Caco-2 (cell line): ENCODE measurements at regions not wholly inside any gene's neighbourhood (a gene's known extent, or its start where the extent isn't known, plus 50 kb on each side); places are given as distances from the start of the nearest gene placed in this dataset.

Experiments used
- BruUV-seq: library from RNA; stranded (reverse); fragments of 400-500 nt; replicated peaks from 2 replicates; lab custom pipeline; 2021; lab: Mats Ljungman, UMichigan
- CTCF ChIA-PET: fragments of 300-600 bp; sonication (Branson Sonifier 250); formaldehyde crosslinking; loops from one replicate; lab custom pipeline; 2022; ENCODE audit warnings: antibody characterized with exemption; lab: Charles Lee
- POLR2A ChIA-PET: fragments of 300-600 bp; sonication (Branson Sonifier 250); formaldehyde crosslinking; loops from one replicate; lab custom pipeline; 2022; ENCODE audit warnings: antibody characterized with exemption; lab: Charles Lee
- DNase-seq, 2 experiments: peaks; one replicate each; pipeline versions ENCODE4 v3.0.0 to v3.0.0-alpha.2; 2020 to 2022
- H3K27me3 ChIP-seq: replicated peaks from 2 replicates; pipeline ENCODE4 v1.6.0; 2011; ENCODE audit warnings: low read length; ENCODE audit not compliant: control insufficient read depth, insufficient read depth
- H3K36me3 ChIP-seq: 2 replicates; pipeline ENCODE4 v1.5.1; 2011; ENCODE audit warnings: low read length; ENCODE audit not compliant: control insufficient read depth, insufficient read depth
- H3K4me1 ChIP-seq: fragments of 250-450 bp; sonication (Bioruptor Pico); 2 replicates; pipeline ENCODE4 v1.5.1; 2020; ENCODE audit warnings: mild to moderate bottlenecking
- H3K4me3 ChIP-seq: 2 replicates; pipeline ENCODE4 v1.5.1; 2011; ENCODE audit warnings: low read depth, mild to moderate bottlenecking, control low read depth, low read length
- H3K9me3 ChIP-seq: fragments of 250-450 bp; sonication (Bioruptor Pico); 2 replicates; pipeline ENCODE4 v1.5.1; 2020; ENCODE audit warnings: mild to moderate bottlenecking, moderate library complexity
- H3K27ac Mint-ChIP-seq: one replicate; pipeline ENCODE4 v1.8.0; 2022; ENCODE audit warnings: mixed read lengths; ENCODE audit not compliant: unreplicated experiment
- H3K27me3 Mint-ChIP-seq: one replicate; pipeline ENCODE4 v1.8.0; 2022; ENCODE audit warnings: mixed read lengths; ENCODE audit not compliant: insufficient read depth, unreplicated experiment
- H3K36me3 Mint-ChIP-seq: one replicate; pipeline ENCODE4 v1.8.0; 2022; ENCODE audit warnings: mild to moderate bottlenecking, mixed read lengths; ENCODE audit not compliant: insufficient read depth, unreplicated experiment
- H3K4me1 Mint-ChIP-seq: one replicate; pipeline ENCODE4 v1.8.0; 2022; ENCODE audit warnings: low read depth, mixed read lengths; ENCODE audit not compliant: unreplicated experiment
- H3K4me3 Mint-ChIP-seq: one replicate; pipeline ENCODE4 v1.8.0; 2022; ENCODE audit warnings: mild to moderate bottlenecking, moderate library complexity, mixed read lengths; ENCODE audit not compliant: unreplicated experiment
- H3K9me3 Mint-ChIP-seq: one replicate; pipeline ENCODE4 v1.8.0; 2022; ENCODE audit warnings: mixed read lengths; ENCODE audit not compliant: unreplicated experiment
- intact Hi-C: fragments of 100-400 bp; cut with micrococcal nuclease; formaldehyde crosslinking; loops from one replicate; pipeline ENCODE4 v1.10.0; 2022; ENCODE audit not compliant: unreplicated experiment
- TF ChIP-seq, protein P1 (sequence below), 2 experiments: fragments of 200-600 bp in 1 of 2; IDR thresholded peaks; 1 replicate in 1 of 2; 2 replicates in 1 of 2; pipeline versions ENCODE4 v1.5.1 to v1.8.0; 2011 to 2022; ENCODE audit warnings: antibody characterized with exemption in 1 of 2, control low read depth in 1 of 2, inconsistent platforms in 1 of 2, low read depth in 1 of 2, low read length in 1 of 2, mild to moderate bottlenecking in 1 of 2, moderate library complexity in 1 of 2; ENCODE audit not compliant: insufficient read depth in 1 of 2, severe bottlenecking in 1 of 2, unreplicated experiment in 1 of 2

- Histone ChIP-seq H3K27me3 (no peaks in the 10 kb centered on the region), H3K36me3 (no peaks in the 10 kb centered on the region), H3K4me3 (no peak overlapping the region), H3K9me3 (no peaks in the 10 kb centered on the region), H3K4me1 (no peaks in the 10 kb centered on the region)
- Mint-ChIP-seq H3K4me3 (no peak overlapping the region), H3K27me3 (no peaks in the 10 kb centered on the region), H3K4me1 (no peaks in the 10 kb centered on the region), H3K36me3 (no peaks in the 10 kb centered on the region), H3K27ac (no peak overlapping the region), H3K9me3 (no peaks in the 10 kb centered on the region)
- no TSS peak for BruUV-seq
- DNase-seq, result no peak
- POLR2A ChIA-PET, result interaction anchor here (0.5 kb wide), 1 partner anchor 15 kb away, joined by 3 read pairs; no protein-coding TSS in a partner anchor
- intact Hi-C loops, result no loop called here
- TF ChIP-seq, protein P1, sequence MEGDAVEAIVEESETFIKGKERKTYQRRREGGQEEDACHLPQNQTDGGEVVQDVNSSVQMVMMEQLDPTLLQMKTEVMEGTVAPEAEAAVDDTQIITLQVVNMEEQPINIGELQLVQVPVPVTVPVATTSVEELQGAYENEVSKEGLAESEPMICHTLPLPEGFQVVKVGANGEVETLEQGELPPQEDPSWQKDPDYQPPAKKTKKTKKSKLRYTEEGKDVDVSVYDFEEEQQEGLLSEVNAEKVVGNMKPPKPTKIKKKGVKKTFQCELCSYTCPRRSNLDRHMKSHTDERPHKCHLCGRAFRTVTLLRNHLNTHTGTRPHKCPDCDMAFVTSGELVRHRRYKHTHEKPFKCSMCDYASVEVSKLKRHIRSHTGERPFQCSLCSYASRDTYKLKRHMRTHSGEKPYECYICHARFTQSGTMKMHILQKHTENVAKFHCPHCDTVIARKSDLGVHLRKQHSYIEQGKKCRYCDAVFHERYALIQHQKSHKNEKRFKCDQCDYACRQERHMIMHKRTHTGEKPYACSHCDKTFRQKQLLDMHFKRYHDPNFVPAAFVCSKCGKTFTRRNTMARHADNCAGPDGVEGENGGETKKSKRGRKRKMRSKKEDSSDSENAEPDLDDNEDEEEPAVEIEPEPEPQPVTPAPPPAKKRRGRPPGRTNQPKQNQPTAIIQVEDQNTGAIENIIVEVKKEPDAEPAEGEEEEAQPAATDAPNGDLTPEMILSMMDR (IDR thresholded peaks at IDR 0.05; ENCODE audit: insufficient read depth in 1 of 2, low read depth in 1 of 2, low read length in 1 of 2, severe bottlenecking in 1 of 2, unreplicated experiment in 1 of 2), result no peak
- CTCF ChIA-PET, result no interaction called here
Measured at GRCh38 chr1:55311979-55312378, 96.8 kb upstream of the USP24 start.

GRCh38 chr1:55311057-55311641, 96.0 kb upstream of the USP24 start:
- Mint-ChIP-seq H3K27ac (no peak overlapping the region), H3K27me3 (no peaks in the 10 kb centered on the region), H3K9me3 (no peaks in the 10 kb centered on the region), H3K4me3 (no peak overlapping the region), H3K4me1 (no peaks in the 10 kb centered on the region), H3K36me3 (no peaks in the 10 kb centered on the region)
- no peak for DNase-seq
- no TSS peak for BruUV-seq
- no peaks in the 10 kb centered on the region for H3K27me3 ChIP-seq
- H3K4me3 ChIP-seq, result no peak overlapping the region
- H3K36me3 ChIP-seq, result no peaks in the 10 kb centered on the region
- ChIA-PET POLR2A (interaction anchor here (0.5 kb wide), 1 partner anchor 16 kb away, joined by 3 read pairs; no protein-coding TSS in a partner anchor), CTCF (no interaction called here)
- TF ChIP-seq, protein P1 (IDR thresholded peaks at IDR 0.05; ENCODE audit: insufficient read depth in 1 of 2, low read depth in 1 of 2, low read length in 1 of 2, severe bottlenecking in 1 of 2, unreplicated experiment in 1 of 2), result no peak
- no peaks in the 10 kb centered on the region for H3K4me1 ChIP-seq
- intact Hi-C loops, result no loop called here
- H3K9me3 ChIP-seq, result no peaks in the 10 kb centered on the region

DNA sequence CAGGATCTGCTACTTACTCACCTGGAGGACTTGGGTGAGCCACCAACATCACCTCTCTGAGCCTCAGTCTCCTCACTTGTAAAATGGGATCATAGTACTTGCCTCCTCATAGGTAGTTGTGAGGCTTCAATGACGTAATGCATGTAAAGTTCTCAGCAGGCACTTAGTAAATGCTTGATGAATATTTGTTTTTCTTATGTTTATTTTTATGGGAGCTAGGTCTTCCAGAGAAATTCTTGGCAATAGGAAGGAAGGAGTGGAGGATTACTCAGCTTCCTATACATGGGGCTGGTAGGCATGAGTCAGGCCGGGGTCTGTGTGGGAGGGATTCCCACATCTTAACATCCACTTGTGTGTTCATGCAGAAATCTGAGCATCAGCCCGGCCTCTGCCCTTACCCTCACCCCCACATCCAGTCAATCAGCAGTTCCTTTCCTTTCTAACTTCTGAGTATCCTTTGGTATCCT, 95.4 kb upstream of the USP24 start:
- Histone ChIP-seq H3K27me3 (no peaks in the 10 kb centered on the region), H3K36me3 (no peaks in the 10 kb centered on the region), H3K9me3 (no peaks in the 10 kb centered on the region), H3K4me1 (no peaks in the 10 kb centered on the region), H3K4me3 (no peak overlapping the region)
- POLR2A ChIA-PET, result no interaction called here
- intact Hi-C loops, result no loop called here
- Mint-ChIP-seq H3K4me1 (no peaks in the 10 kb centered on the region), H3K9me3 (no peaks in the 10 kb centered on the region), H3K27me3 (peaks cover 1% of the 10 kb centered on the region), H3K36me3 (no peaks in the 10 kb centered on the region), H3K27ac (no peak overlapping the region), H3K4me3 (no peak overlapping the region)
- CTCF ChIA-PET, result no interaction called here
- no TSS peak for BruUV-seq
- TF ChIP-seq, protein P1 (IDR thresholded peaks at IDR 0.05; ENCODE audit: insufficient read depth in 1 of 2, low read depth in 1 of 2, low read length in 1 of 2, severe bottlenecking in 1 of 2, unreplicated experiment in 1 of 2), result no peak
- DNase-seq, result no peak
